Central memory CD8-positive, alpha-beta T cell (primary cell): ENCODE measurements at regions not wholly inside any gene's neighbourhood (a gene's known extent, or its start where the extent isn't known, plus 50 kb on each side); places are given as distances from the start of the nearest gene placed in this dataset.

Source experiments
- ATAC-seq: fragments of 150-1000 bp; cut with Tn5 transposase; replicated peaks from 2 replicates; pipeline ENCODE4 v1.10.0; 2022; ENCODE audit warnings: mild to moderate bottlenecking, moderate FRiP score, moderate number of reproducible peaks; ENCODE audit not compliant: poor library complexity, severe bottlenecking; ENCODE audit errors: extremely low read depth
- DNase-seq, 2 donors: peaks; one replicate each; pipeline ENCODE4 v3.0.0; 2021; ENCODE audit warnings: low spot score in 2 of 2
- H3K27ac Mint-ChIP-seq: one replicate; pipeline ENCODE4 v1.8.0; 2022; ENCODE audit warnings: low read depth, mild to moderate bottlenecking, moderate library complexity, mixed read lengths
- H3K27me3 Mint-ChIP-seq: one replicate; pipeline ENCODE4 v1.8.0; 2022; ENCODE audit warnings: mixed read lengths
- H3K36me3 Mint-ChIP-seq: one replicate; pipeline ENCODE4 v1.8.0; 2022; ENCODE audit warnings: mild to moderate bottlenecking, moderate library complexity, mixed read lengths; ENCODE audit not compliant: insufficient read depth
- H3K4me1 Mint-ChIP-seq: one replicate; pipeline ENCODE4 v1.8.0; 2022; ENCODE audit warnings: mixed read lengths
- H3K4me3 Mint-ChIP-seq: one replicate; pipeline ENCODE4 v1.8.0; 2022; ENCODE audit warnings: mild to moderate bottlenecking, moderate library complexity, mixed read lengths
- H3K9me3 Mint-ChIP-seq: one replicate; pipeline ENCODE4 v1.8.0; 2022; ENCODE audit warnings: mixed read lengths

- peak overlapping the region; percentile 93 for H3K27ac Mint-ChIP-seq
- peak overlapping the region; percentile 61 for H3K4me3 Mint-ChIP-seq
- ATAC-seq: no peak
- no peaks in the 10 kb centered on the region for H3K9me3 Mint-ChIP-seq
- no peak for DNase-seq
- H3K4me1 Mint-ChIP-seq: peaks cover 40% of the 10 kb centered on the region
- peaks cover 4% of the 10 kb centered on the region for H3K36me3 Mint-ChIP-seq
- H3K27me3 Mint-ChIP-seq: no peaks in the 10 kb centered on the region
These were observed 145.2 kb downstream of the KLF13 start for GRCh38 chr15:31471731-31472430.

GRCh38 chr15:31472636-31473384 lies 146.2 kb downstream of the KLF13 start:
- peaks cover 4% of the 10 kb centered on the region for H3K36me3 Mint-ChIP-seq
- no peaks in the 10 kb centered on the region for H3K9me3 Mint-ChIP-seq
- DNase-seq: peak in 1 of 2 donors; percentile 53
- H3K4me3 Mint-ChIP-seq: peak overlapping the region; percentile 61
- ATAC-seq: peak; percentile 86
- no peaks in the 10 kb centered on the region for H3K27me3 Mint-ChIP-seq
- H3K27ac Mint-ChIP-seq: peak overlapping the region; percentile 93
- H3K4me1 Mint-ChIP-seq: peaks cover 40% of the 10 kb centered on the region

GRCh38 chr15:31473385-31474058 lies 146.9 kb downstream of the KLF13 start:
- Mint-ChIP-seq H3K4me3 (peak overlapping the region; percentile 61), H3K9me3 (no peaks in the 10 kb centered on the region), H3K36me3 (peaks cover 4% of the 10 kb centered on the region), H3K27me3 (no peaks in the 10 kb centered on the region), H3K4me1 (peaks cover 40% of the 10 kb centered on the region), H3K27ac (peak overlapping the region; percentile 93)
- ATAC-seq (no peak), DNase-seq (no peak)

DNA sequence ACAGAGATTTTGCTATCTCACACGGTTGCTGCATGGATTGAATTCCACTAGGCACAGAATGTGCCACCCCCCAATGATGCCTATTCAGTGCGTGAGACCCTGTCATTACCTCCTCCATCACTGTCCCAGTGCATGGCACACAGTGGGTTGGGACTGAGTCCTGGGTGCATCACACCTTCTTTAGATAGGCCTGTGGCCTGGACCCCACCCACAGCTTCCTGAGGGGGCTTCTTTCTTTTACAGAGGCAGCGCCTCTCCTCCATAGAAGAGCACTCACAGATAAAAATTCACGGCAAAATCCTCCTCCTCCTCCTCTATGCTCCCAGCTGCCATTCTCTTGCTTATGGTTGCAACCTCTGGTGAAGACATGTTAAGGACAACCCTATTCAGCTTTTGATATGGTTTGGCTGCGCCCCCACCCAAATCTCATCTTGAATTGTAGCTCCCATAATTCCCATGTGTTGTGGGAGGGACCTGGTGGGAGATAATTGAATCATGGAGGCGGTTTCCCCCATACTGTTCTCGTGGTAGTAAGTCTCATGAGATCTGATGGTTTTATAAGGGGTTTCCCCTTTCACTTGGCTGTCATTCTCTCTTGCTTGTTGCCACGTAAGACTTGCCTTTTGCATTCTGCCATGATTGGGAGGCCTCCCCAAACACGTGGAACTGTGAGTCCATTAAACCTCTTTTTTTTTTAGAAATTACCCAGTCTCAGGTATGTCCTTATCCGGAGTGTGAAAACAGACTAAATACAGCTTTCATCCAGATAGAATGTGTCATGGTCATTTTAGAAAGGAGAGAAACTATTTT lies 147.6 kb downstream of the KLF13 start:
- Mint-ChIP-seq H3K27me3 (no peaks in the 10 kb centered on the region), H3K36me3 (peaks cover 5% of the 10 kb centered on the region), H3K4me3 (peak overlapping the region; percentile 61), H3K4me1 (peaks cover 47% of the 10 kb centered on the region), H3K9me3 (no peaks in the 10 kb centered on the region), H3K27ac (peak overlapping the region; percentile 93)
- ATAC-seq (no peak), DNase-seq (no peak)

- Mint-ChIP-seq H3K4me3 (no peak overlapping the region), H3K27ac (peak overlapping the region; percentile 78), H3K9me3 (no peaks in the 10 kb centered on the region), H3K36me3 (peaks cover 6% of the 10 kb centered on the region), H3K4me1 (peaks cover 56% of the 10 kb centered on the region), H3K27me3 (no peaks in the 10 kb centered on the region)
- ATAC-seq (no peak), DNase-seq (no peak)
These were observed 149.7 kb downstream of the KLF13 start for GRCh38 chr15:31476236-31476810.

DNA sequence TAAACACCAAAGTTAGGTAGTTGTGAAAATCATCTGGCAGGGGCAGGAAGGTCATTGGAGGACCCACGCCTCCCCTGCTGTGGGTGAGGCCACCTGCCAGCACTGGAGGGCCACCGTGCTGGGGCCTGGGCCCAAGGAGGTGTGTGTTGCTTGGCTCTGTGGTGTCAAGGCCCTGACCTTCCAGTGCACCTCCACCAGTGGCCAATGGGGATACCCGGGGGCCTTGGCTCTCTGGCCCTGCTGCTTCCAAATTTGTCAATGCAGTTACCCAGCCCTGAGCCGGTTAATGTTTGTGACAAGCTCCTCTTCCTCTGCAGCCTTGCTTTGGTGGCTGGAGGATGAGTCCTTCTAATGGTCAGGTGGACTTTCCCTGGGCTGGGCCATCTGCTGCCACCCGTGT lies 150.2 kb downstream of the KLF13 start:
- ATAC-seq (no peak), DNase-seq (no peak)
- Mint-ChIP-seq H3K4me3 (no peak overlapping the region), H3K27me3 (no peaks in the 10 kb centered on the region), H3K9me3 (no peaks in the 10 kb centered on the region), H3K27ac (peak overlapping the region; percentile 78), H3K4me1 (peaks cover 61% of the 10 kb centered on the region), H3K36me3 (peaks cover 6% of the 10 kb centered on the region)

GRCh38 chr15:31477301-31477700 lies 150.7 kb downstream of the KLF13 start:
- ATAC-seq: no peak
- no peak for DNase-seq
- no peaks in the 10 kb centered on the region for H3K9me3 Mint-ChIP-seq
- H3K27me3 Mint-ChIP-seq: no peaks in the 10 kb centered on the region
- no peak overlapping the region for H3K4me3 Mint-ChIP-seq
- peaks cover 62% of the 10 kb centered on the region for H3K4me1 Mint-ChIP-seq
- H3K27ac Mint-ChIP-seq: peak overlapping the region; percentile 58
- peaks cover 6% of the 10 kb centered on the region for H3K36me3 Mint-ChIP-seq

- Mint-ChIP-seq H3K36me3 (peaks cover 6% of the 10 kb centered on the region), H3K27ac (peak overlapping the region; percentile 80), H3K27me3 (no peaks in the 10 kb centered on the region), H3K4me1 (peaks cover 54% of the 10 kb centered on the region), H3K4me3 (no peak overlapping the region), H3K9me3 (no peaks in the 10 kb centered on the region)
- ATAC-seq (no peak), DNase-seq (no peak)
These were observed 151.4 kb downstream of the KLF13 start for GRCh38 chr15:31477851-31478701.

DNA sequence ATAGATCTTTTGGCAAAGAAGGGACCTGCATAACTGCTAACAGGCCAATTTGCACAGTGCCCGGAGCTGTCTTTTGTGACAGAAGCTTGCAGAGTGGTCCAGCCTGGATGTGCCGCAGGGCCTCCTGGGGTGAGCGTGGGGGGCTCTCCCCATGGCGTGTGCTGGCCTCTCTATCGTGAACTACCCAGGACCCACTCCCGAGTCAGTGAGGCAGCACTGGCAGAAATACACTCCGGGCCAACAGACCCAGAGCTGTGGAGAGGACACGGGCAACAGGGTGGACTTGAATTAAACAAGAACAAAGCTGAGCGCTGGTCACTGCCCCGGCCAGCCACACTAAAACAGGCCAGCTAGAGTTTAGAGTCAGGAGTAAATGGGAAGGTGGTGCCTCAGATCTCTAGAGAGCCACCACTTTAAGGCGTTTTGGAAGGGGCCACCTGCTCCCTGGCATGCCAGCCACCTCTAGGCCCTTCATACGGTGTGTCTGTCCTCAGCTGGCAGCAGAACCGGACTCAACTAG lies 152.1 kb downstream of the KLF13 start:
- Mint-ChIP-seq H3K4me1 (peaks cover 47% of the 10 kb centered on the region), H3K9me3 (no peaks in the 10 kb centered on the region), H3K27me3 (no peaks in the 10 kb centered on the region), H3K36me3 (peaks cover 6% of the 10 kb centered on the region), H3K4me3 (peak overlapping the region; percentile 23), H3K27ac (peak overlapping the region; percentile 80)
- DNase-seq (no peak), ATAC-seq (no peak)

- DNase-seq (no peak), ATAC-seq (peak; percentile 46)
- no peak overlapping the region for H3K27ac Mint-ChIP-seq
- peak overlapping the region; percentile 16 for H3K4me3 Mint-ChIP-seq
- no peaks in the 10 kb centered on the region for H3K27me3 Mint-ChIP-seq
- no peaks in the 10 kb centered on the region for H3K9me3 Mint-ChIP-seq
- peaks cover 11% of the 10 kb centered on the region for H3K36me3 Mint-ChIP-seq
- peaks cover 46% of the 10 kb centered on the region for H3K4me1 Mint-ChIP-seq
These were observed 153.9 kb downstream of the KLF13 start for GRCh38 chr15:31480356-31481025.

- DNase-seq: no peak
- Mint-ChIP-seq H3K4me1 (peaks cover 42% of the 10 kb centered on the region), H3K4me3 (no peak overlapping the region), H3K9me3 (no peaks in the 10 kb centered on the region), H3K27me3 (no peaks in the 10 kb centered on the region), H3K36me3 (peaks cover 11% of the 10 kb centered on the region), H3K27ac (no peak overlapping the region)
- ATAC-seq: no peak
These were observed 154.5 kb downstream of the KLF13 start for GRCh38 chr15:31481142-31481541.
